Stimulated activated CD8-positive, alpha-beta memory T cell treated with anti-CD3 and anti-CD28 coated beads, Interleukin-7, amount 100 ng/mL, for 1 hour (primary cell): ENCODE measurements at regions not wholly inside any gene's neighbourhood (a gene's known extent, or its start where the extent isn't known, plus 50 kb on each side); places are given as distances from the start of the nearest gene placed in this dataset.

Source experiments
- DNase-seq, 2 donors: peaks; one replicate each; pipeline ENCODE4 v3.0.0-alpha.2; 2020; ENCODE audit warnings: low read depth in 2 of 2

DNA sequence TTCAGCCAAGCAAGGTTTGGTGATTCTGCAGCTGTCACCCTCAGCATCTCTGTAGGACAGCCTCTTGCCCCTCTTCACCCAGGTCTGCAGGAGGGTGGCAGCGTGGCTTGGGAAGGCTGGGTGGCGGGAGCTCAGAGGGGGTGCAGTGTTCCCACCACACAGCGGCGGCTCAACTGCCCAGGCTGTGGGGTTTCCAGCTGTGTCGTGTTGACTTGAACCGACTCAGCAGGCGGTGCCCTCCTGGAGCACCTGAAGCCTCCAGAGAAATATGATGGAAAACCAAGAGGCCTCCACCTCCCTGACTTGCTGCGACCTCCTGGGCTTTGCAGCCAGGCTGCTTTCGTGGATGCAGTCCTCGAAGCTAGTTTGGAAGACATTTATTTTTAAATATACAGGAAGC, 68.0 kb upstream of the KLF6 start:
- no peak for DNase-seq

DNA sequence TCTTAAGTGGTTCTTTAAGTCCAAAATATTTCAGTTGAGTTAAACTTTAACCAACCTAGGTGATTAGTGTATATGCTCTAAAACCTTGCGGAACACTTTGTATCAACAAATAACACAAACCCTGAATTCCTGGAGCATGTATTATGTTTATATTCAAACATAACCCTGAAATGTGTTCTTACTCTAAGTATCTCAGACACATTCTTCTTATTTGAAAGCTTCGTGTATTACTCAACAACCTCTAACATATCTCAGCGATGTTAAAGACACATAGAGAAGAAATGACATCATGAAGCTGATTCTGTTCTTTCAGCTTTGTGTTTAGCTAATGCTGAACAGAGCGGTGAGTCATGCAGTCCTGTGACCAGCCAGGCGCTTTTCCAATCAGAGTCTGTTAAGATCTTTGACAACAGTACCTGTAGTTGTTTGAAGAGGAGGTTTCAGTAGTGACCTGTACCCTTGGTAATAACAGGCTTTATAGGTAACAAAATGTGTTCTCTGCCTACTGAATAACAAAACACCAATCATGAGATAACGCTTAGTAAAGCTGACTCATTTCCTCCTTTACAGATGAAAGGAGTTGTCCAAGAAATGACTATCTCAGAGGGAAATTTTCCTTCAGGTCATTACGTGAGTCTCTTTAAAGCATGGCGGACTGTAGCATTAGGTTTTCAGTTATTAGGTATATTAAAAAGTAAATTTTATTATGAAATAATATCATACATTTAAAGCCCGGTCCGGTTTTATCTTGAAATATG, 67.3 kb upstream of the KLF6 start:
- DNase-seq = no peak

GRCh38 chr10:3850999-3851937, 66.3 kb upstream of the KLF6 start:
- no peak for DNase-seq

DNA sequence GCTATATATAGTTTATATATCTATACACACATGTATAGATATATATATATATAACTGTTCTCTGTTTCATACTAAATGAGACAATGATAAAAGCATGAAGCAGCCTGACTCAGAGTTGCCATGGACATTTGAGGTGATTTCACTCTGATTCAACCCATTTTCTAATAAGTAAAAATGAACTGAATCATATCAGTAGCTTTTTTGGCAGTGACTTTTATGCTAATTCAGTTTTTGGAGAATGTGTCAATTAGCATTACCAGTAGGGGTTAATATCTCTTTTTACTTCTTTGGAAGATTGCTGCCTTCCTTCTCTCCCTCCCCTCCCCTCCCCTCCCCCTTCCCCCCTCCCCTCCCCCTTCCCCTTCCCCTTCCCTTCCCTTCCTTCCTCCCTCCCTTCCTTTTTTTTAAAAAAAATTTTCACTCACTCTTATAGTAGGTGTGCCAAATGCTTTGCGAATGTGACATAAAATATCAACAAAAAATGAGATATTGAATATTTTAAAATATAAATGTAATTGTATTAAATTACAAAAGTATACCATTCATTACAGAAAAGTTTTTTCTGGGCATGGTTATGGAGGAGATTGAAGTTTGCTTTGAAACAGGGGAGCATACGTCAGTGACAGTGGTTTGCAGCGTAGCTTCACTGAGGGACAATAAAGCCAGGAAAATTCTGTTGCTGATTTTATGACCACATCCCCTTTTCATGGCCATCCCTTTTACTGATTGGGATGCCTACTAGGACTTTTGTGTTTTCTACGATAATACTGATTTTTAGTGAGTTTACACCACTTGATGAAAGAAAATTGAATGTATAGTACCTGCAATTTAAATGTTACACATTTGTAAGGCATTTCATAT, 64.0 kb upstream of the KLF6 start:
- DNase-seq = no peak

GRCh38 chr10:3848005-3848774, 63.2 kb upstream of the KLF6 start:
- no peak for DNase-seq

- no peak for DNase-seq
Observed at GRCh38 chr10:3846736-3847135, 61.7 kb upstream of the KLF6 start.

DNA sequence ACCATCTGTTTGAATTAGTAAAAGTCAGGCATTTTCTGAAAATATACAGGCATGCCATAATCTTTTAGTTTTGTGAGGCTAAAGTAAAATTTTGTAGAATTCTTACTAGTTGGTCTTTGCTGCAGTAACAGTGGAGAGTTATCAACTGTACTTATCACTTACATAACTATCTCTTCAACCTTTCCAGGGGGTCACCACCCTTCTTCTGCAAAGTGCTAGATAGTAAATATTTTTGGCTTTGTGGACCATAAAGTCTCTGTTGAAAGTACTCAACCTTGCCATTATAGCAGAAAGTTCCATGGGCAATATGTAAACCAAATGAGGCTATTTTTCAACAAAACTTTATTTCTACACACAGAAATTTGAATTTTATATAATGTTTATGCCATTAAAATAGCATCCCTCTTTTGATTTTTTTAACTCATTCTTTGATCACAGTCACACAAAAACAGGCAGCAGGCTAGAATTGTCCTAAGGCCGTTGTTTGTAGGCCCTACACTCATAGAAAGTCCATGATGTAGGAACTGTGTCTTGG, 59.5 kb upstream of the KLF6 start:
- no peak for DNase-seq

GRCh38 chr10:3838460-3839437, 53.7 kb upstream of the KLF6 start:
- DNase-seq = no peak

DNA sequence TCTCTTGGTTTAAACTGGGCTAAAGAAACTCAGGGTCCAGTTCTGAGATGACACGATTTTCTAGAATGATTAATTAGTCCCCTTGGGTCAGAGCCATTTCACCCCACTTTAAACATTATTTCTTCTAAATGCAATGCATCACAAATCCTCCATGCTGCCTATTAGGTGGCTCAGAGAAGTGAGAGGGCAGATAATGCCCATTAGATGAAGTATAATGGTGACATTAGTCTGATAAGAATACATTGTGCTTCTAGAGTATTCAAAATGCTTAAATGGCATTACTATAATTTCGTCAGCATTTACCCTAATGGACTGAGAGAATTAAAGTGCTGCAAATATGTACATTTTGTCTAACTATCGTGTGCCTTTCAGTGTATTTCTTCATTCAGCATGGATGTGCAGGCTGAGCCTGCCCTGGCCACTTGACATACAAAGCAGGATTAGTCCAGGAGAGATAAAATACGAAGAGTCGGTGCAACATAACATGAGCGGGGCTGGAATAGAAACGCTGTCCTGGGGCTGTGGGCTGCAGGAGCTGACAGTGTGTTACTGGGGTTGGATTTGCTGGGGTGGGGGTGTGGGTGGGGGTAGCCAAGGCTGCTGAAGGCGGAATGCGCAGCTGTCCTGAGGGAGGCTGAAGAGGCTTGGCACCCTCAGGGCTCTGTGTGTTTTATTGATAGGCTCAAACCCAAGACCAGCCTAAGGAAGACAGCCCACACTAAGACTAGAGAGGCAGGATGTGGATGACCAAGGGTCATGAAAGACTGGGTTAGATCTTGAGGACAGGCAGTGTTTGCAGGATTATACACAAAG, 52.8 kb upstream of the KLF6 start:
- DNase-seq = no peak

- DNase-seq = no peak
Observed at GRCh38 chr10:3836222-3836820, 51.3 kb upstream of the KLF6 start.

DNA sequence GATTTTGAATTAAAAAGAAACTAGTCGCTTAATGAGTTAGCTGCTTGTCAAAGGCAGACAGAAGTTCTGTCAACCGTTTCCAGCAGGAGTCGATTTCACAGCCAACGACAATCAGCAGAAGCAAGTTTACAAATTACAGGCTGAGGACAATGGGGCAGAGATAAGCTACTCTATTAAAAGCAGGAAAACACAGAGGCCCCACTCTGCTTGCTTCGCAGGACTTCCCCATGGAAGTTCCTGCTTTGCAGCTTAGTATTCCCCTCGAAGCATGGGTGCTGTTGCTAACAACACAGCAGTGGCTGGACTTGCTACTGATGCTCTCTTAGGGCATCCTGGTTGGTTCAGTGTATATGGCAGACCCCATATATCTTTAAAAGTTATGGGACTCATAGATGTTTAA, 50.8 kb upstream of the KLF6 start:
- no peak for DNase-seq

DNA sequence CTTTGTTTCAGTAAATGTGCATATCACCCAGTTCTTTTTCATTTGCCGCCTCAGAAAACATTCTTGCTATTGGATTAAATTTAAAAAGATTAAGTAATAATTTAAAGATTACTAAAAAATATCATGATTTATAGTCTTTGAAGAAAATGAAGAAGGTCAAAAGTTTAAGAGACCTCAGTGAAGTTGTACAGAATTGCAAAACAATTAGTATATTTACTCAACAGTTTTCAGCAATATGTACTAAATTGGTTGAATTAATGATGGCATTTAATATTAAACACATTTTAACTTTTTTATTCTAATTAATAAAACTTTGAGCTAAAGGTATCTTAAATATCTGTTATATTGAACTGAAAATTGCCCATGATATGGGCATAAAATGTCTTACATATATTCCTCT, 49.9 kb upstream of the KLF6 start:
- no peak for DNase-seq
